Cardiac septum (tissue), 1 donor: ENCODE measurements at regions not wholly inside any gene's neighbourhood (a gene's known extent, or its start where the extent isn't known, plus 50 kb on each side); places are given as distances from the start of the nearest gene placed in this dataset.
"Not testable (repeated sequence)": the region's sequence is repeated elsewhere in the genome, so short reads cannot be mapped to it uniquely, and the experiment has no call there.

Source experiments
- DNase-seq: peaks from one replicate; pipeline ENCODE4 v3.0.0-alpha.2; 2020; ENCODE audit warnings: low spot score
- intact Hi-C: fragments of 100-400 bp; cut with DNase I; formaldehyde crosslinking; loops from one replicate; pipeline ENCODE4 v1.14.0; 2022
- donor health status: DM: no; HTN: no; CAD: no.

GRCh38 chr16:13335879-13336278 lies 434.5 kb downstream of the SHISA9 start:
- DNase-seq, result no peak
- intact Hi-C loops, result no loop called here

- no peak for DNase-seq
- intact Hi-C loops, result no loop called here
Observed at GRCh38 chr16:13336335-13336734, 434.9 kb downstream of the SHISA9 start.

- intact Hi-C loops, result not testable (repeated sequence)
Observed at GRCh38 chr16:13336907-13337881, 435.8 kb downstream of the SHISA9 start.

GRCh38 chr16:13338044-13338443 lies 436.6 kb downstream of the SHISA9 start:
- intact Hi-C loops, result no loop called here
- no peak for DNase-seq

More at GRCh38 chr16:13336907-13337881, 435.8 kb downstream of the SHISA9 start:
- not testable (repeated sequence) for DNase-seq

- intact Hi-C loops, result no loop called here
- no peak for DNase-seq
Observed at GRCh38 chr16:13342675-13343074, 441.3 kb downstream of the SHISA9 start.

GRCh38 chr16:13344001-13344400 lies 442.6 kb downstream of the SHISA9 start:
- DNase-seq, result no peak
- intact Hi-C loops, result no loop called here

GRCh38 chr16:13348416-13348815 lies 447.0 kb downstream of the SHISA9 start:
- intact Hi-C loops, result no loop called here
- DNase-seq, result no peak

- intact Hi-C loops, result no loop called here
- DNase-seq, result no peak
Observed at GRCh38 chr16:13350000-13350399, 448.6 kb downstream of the SHISA9 start.

- intact Hi-C loops, result no loop called here
- DNase-seq, result no peak
Observed at GRCh38 chr16:13351181-13351580, 449.8 kb downstream of the SHISA9 start.

GRCh38 chr16:13351601-13352217 lies 450.3 kb downstream of the SHISA9 start:
- intact Hi-C loops, result no loop called here
- no peak for DNase-seq

- intact Hi-C loops, DNase-seq: not testable (repeated sequence)
Observed at GRCh38 chr16:13352796-13353195, 451.4 kb downstream of the SHISA9 start.

GRCh38 chr16:13357842-13358241 lies 456.4 kb downstream of the SHISA9 start:
- DNase-seq, intact Hi-C loops: not testable (repeated sequence)

- intact Hi-C loops, result no loop called here
- no peak for DNase-seq
Observed at GRCh38 chr16:13359835-13360234, 458.4 kb downstream of the SHISA9 start.

GRCh38 chr16:13372421-13372820 lies 471.0 kb downstream of the SHISA9 start:
- no peak for DNase-seq
- intact Hi-C loops, result no loop called here

- DNase-seq, result no peak
- intact Hi-C loops, result no loop called here
Observed at GRCh38 chr16:13376174-13376573, 474.8 kb downstream of the SHISA9 start.

GRCh38 chr16:13377143-13377542 lies 475.7 kb downstream of the SHISA9 start:
- intact Hi-C loops, result no loop called here
- no peak for DNase-seq

- intact Hi-C loops, result no loop called here
- no peak for DNase-seq
Observed at GRCh38 chr16:13378151-13378550, 476.8 kb downstream of the SHISA9 start.

- intact Hi-C loops, result no loop called here
- DNase-seq, result no peak
Observed at GRCh38 chr16:13379266-13379665, 477.9 kb downstream of the SHISA9 start.

GRCh38 chr16:13385156-13386040 lies 484.0 kb downstream of the SHISA9 start:
- intact Hi-C loops, DNase-seq: not testable (repeated sequence)
